Naive thymus-derived CD4-positive, alpha-beta T cell (primary cell): ENCODE measurements at regions not wholly inside any gene's neighbourhood (a gene's known extent, or its start where the extent isn't known, plus 50 kb on each side); places are given as distances from the start of the nearest gene placed in this dataset.

Experiments used
- ATAC-seq: fragments of 150-1000 bp; cut with Tn5 transposase; 2 replicates; pipeline ENCODE4 v1.10.0; 2021; ENCODE audit warnings: mild to moderate bottlenecking, moderate library complexity
- CTCF ChIA-PET: fragments of 350-600 bp; sonication (Branson Sonifier 250); formaldehyde crosslinking; loops from one replicate; lab custom pipeline; 2021; ENCODE audit warnings: antibody characterized with exemption; lab: Charles Lee
- POLR2A ChIA-PET: fragments of 350-600 bp; sonication (Branson Sonifier 250); formaldehyde crosslinking; loops from one replicate; lab custom pipeline; 2021; ENCODE audit warnings: antibody characterized with exemption, inconsistent platforms; lab: Charles Lee
- DNase-seq, 9 donors: peaks; one replicate each; pipeline versions ENCODE4 v3.0.0 to v3.0.0-alpha.2; 2020 to 2022; ENCODE audit warnings: mixed read lengths in 1 of 9
- H3K27ac ChIP-seq: one replicate; pipeline ENCODE4 v1.7.0; 2013; ENCODE audit warnings: mild to moderate bottlenecking, low read depth, low read length, moderate library complexity
- H3K27me3 ChIP-seq, 2 donors: one replicate each; pipeline ENCODE4 v1.7.0; 2013; ENCODE audit warnings: low read length in 2 of 2, mild to moderate bottlenecking in 2 of 2, moderate library complexity in 2 of 2; ENCODE audit not compliant: control insufficient read depth in 2 of 2, insufficient read depth in 2 of 2
- H3K36me3 ChIP-seq, 3 experiments: 1 replicate in 2 of 3; 2 replicates in 1 of 3; pipeline ENCODE4 v1.7.0; 2013; ENCODE audit warnings: low read length in 3 of 3, mild to moderate bottlenecking in 3 of 3, moderate library complexity in 1 of 3; ENCODE audit not compliant: insufficient read depth in 3 of 3, control insufficient read depth in 2 of 3
- H3K4me1 ChIP-seq, 2 donors: one replicate each; pipeline ENCODE4 v1.7.0; 2013; ENCODE audit warnings: low read length in 2 of 2, mild to moderate bottlenecking in 2 of 2, moderate library complexity in 1 of 2; ENCODE audit not compliant: control insufficient read depth in 2 of 2, insufficient read depth in 2 of 2
- H3K4me3 ChIP-seq: 2 replicates; pipeline ENCODE4 v1.7.0; 2013; ENCODE audit warnings: mild to moderate bottlenecking, low read length
- H3K9me3 ChIP-seq, 3 experiments: 1 replicate in 2 of 3; 2 replicates in 1 of 3; pipeline ENCODE4 v1.7.0; 2013; ENCODE audit warnings: low read length in 3 of 3; ENCODE audit not compliant: control insufficient read depth in 2 of 3
- H3K27ac Mint-ChIP-seq, 9 donors: one replicate each; pipeline ENCODE4 v1.8.0; 2020 to 2022; ENCODE audit warnings: mixed read lengths in 9 of 9, mild to moderate bottlenecking in 8 of 9, moderate library complexity in 5 of 9, inconsistent platforms in 2 of 9
- H3K27me3 Mint-ChIP-seq, 5 donors: one replicate each; pipeline ENCODE4 v1.8.0; 2021 to 2022; ENCODE audit warnings: mixed read lengths in 5 of 5, mild to moderate bottlenecking in 1 of 5
- H3K36me3 Mint-ChIP-seq, 5 donors: one replicate each; pipeline ENCODE4 v1.8.0; 2020 to 2022; ENCODE audit warnings: mixed read lengths in 5 of 5, mild to moderate bottlenecking in 3 of 5, inconsistent platforms in 1 of 5
- H3K4me1 Mint-ChIP-seq, 7 donors: one replicate each; pipeline ENCODE4 v1.8.0; 2020 to 2022; ENCODE audit warnings: mixed read lengths in 7 of 7, mild to moderate bottlenecking in 3 of 7, inconsistent platforms in 1 of 7
- H3K4me3 Mint-ChIP-seq, 10 donors: one replicate each; pipeline ENCODE4 v1.8.0; 2020 to 2022; ENCODE audit warnings: mild to moderate bottlenecking in 10 of 10, mixed read lengths in 10 of 10, moderate library complexity in 6 of 10, inconsistent platforms in 2 of 10
- H3K9me3 Mint-ChIP-seq, 11 donors: one replicate each; pipeline ENCODE4 v1.8.0; 2020 to 2022; ENCODE audit warnings: mixed read lengths in 11 of 11, mild to moderate bottlenecking in 4 of 11, inconsistent platforms in 1 of 11, moderate library complexity in 1 of 11
- intact Hi-C, 2 donors: fragments of 100-400 bp; cut with micrococcal nuclease; formaldehyde crosslinking; loops; one replicate each; pipeline ENCODE4 v1.15.1; 2023

GRCh38 chr18:64777556-64777955 is 628.7 kb upstream of the LINC00305 start:
- no peak for DNase-seq
- ChIA-PET POLR2A (no interaction called here), CTCF (no interaction called here)
- no peaks in the 10 kb centered on the region for H3K36me3 ChIP-seq
- no peak for ATAC-seq
- Mint-ChIP-seq H3K4me3 (no peak overlapping the region), H3K27me3 (no peaks in the 10 kb centered on the region), H3K27ac (no peak overlapping the region), H3K36me3 (peaks cover 0 to 4% (median 0%) of the 10 kb centered on the region in 5 donors), H3K9me3 (peaks cover 0 to 20% (median 4%) of the 10 kb centered on the region in 11 donors), H3K4me1 (no peaks in the 10 kb centered on the region)
- H3K27ac ChIP-seq: no peak overlapping the region
- no peaks in the 10 kb centered on the region for H3K9me3 ChIP-seq
- intact Hi-C loops: no loop called here
- no peaks in the 10 kb centered on the region for H3K4me1 ChIP-seq
- no peak overlapping the region for H3K4me3 ChIP-seq
- H3K27me3 ChIP-seq: no peaks in the 10 kb centered on the region

DNA sequence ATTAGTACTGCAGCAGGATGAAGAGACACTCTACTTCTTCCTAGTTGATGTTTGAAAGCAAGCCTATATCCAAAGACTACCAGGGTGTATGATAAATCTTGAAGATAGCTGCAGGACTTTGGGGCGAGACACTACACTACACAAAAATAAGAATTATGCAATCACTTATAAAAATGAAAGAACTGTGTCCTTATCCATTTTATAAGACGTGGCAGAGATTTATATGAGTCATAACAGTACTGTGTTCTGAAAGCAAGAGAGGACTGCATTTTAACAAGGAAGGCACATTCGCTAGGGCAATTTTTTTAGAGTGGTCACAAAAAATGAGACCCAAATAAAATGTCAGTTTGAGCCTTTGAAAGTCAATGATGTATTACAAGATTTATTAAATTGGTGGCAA is 617.0 kb upstream of the LINC00305 start:
- Mint-ChIP-seq H3K4me1 (no peaks in the 10 kb centered on the region), H3K27ac (no peak overlapping the region), H3K9me3 (peaks cover 0 to 24% (median 3%) of the 10 kb centered on the region in 11 donors), H3K36me3 (no peaks in the 10 kb centered on the region), H3K27me3 (no peaks in the 10 kb centered on the region), H3K4me3 (no peak overlapping the region)
- Histone ChIP-seq H3K27ac (no peak overlapping the region), H3K36me3 (no peaks in the 10 kb centered on the region), H3K27me3 (no peaks in the 10 kb centered on the region), H3K4me3 (no peak overlapping the region), H3K9me3 (no peaks in the 10 kb centered on the region), H3K4me1 (no peaks in the 10 kb centered on the region)
- ATAC-seq: no peak
- DNase-seq: no peak
- ChIA-PET CTCF (no interaction called here), POLR2A (no interaction called here)
- intact Hi-C loops: no loop called here

GRCh38 chr18:64752707-64753106 is 603.8 kb upstream of the LINC00305 start:
- DNase-seq (no peak), ATAC-seq (no peak)
- Mint-ChIP-seq H3K9me3 (peaks cover 0 to 12% (median 8%) of the 10 kb centered on the region in 11 donors), H3K27me3 (no peaks in the 10 kb centered on the region), H3K36me3 (no peaks in the 10 kb centered on the region), H3K4me3 (no peak overlapping the region), H3K4me1 (no peaks in the 10 kb centered on the region), H3K27ac (no peak overlapping the region)
- ChIA-PET CTCF (no interaction called here), POLR2A (no interaction called here)
- Histone ChIP-seq H3K4me1 (no peaks in the 10 kb centered on the region), H3K4me3 (no peak overlapping the region), H3K9me3 (no peaks in the 10 kb centered on the region), H3K27me3 (no peaks in the 10 kb centered on the region), H3K27ac (no peak overlapping the region), H3K36me3 (no peaks in the 10 kb centered on the region)
- intact Hi-C loops: no loop called here

GRCh38 chr18:64749884-64750283 is 601.0 kb upstream of the LINC00305 start:
- no peaks in the 10 kb centered on the region for H3K27me3 Mint-ChIP-seq
- POLR2A ChIA-PET: no interaction called here
- H3K36me3 Mint-ChIP-seq: no peaks in the 10 kb centered on the region
- Histone ChIP-seq H3K4me1 (no peaks in the 10 kb centered on the region), H3K9me3 (no peaks in the 10 kb centered on the region), H3K27ac (no peak overlapping the region), H3K36me3 (no peaks in the 10 kb centered on the region), H3K4me3 (no peak overlapping the region), H3K27me3 (no peaks in the 10 kb centered on the region)
- intact Hi-C loops: loop anchor here in 1 of 2 donors (2.0 kb wide), 1 partner anchor 25 kb away; no protein-coding TSS in a partner anchor
- H3K4me1 Mint-ChIP-seq: no peaks in the 10 kb centered on the region
- no peak for DNase-seq
- H3K27ac Mint-ChIP-seq: no peak overlapping the region
- CTCF ChIA-PET: no interaction called here
- H3K4me3 Mint-ChIP-seq: no peak overlapping the region
- no peak for ATAC-seq
- H3K9me3 Mint-ChIP-seq: peaks cover 0 to 12% (median 8%) of the 10 kb centered on the region in 11 donors

- Histone ChIP-seq H3K4me3 (no peak overlapping the region), H3K27ac (no peak overlapping the region), H3K4me1 (no peaks in the 10 kb centered on the region), H3K9me3 (no peaks in the 10 kb centered on the region), H3K27me3 (no peaks in the 10 kb centered on the region), H3K36me3 (no peaks in the 10 kb centered on the region)
- Mint-ChIP-seq H3K27ac (no peak overlapping the region), H3K9me3 (peaks cover 0 to 12% (median 8%) of the 10 kb centered on the region in 11 donors), H3K4me3 (no peak overlapping the region), H3K36me3 (no peaks in the 10 kb centered on the region), H3K27me3 (no peaks in the 10 kb centered on the region), H3K4me1 (no peaks in the 10 kb centered on the region)
- CTCF ChIA-PET: no interaction called here
- no peak for ATAC-seq
- intact Hi-C loops: loop anchor here in 1 of 2 donors (2.0 kb wide), 1 partner anchor 27 kb away; no protein-coding TSS in a partner anchor
- no peak for DNase-seq
- POLR2A ChIA-PET: no interaction called here
Observed at GRCh38 chr18:64747803-64748202, 598.9 kb upstream of the LINC00305 start.

- Mint-ChIP-seq H3K27me3 (no peaks in the 10 kb centered on the region), H3K36me3 (no peaks in the 10 kb centered on the region), H3K4me3 (no peak overlapping the region), H3K9me3 (peaks cover 0 to 5% (median 0%) of the 10 kb centered on the region in 11 donors), H3K4me1 (no peaks in the 10 kb centered on the region), H3K27ac (no peak overlapping the region)
- Histone ChIP-seq H3K4me1 (no peaks in the 10 kb centered on the region), H3K4me3 (no peak overlapping the region), H3K27me3 (no peaks in the 10 kb centered on the region), H3K9me3 (no peaks in the 10 kb centered on the region), H3K27ac (no peak overlapping the region), H3K36me3 (no peaks in the 10 kb centered on the region)
- ATAC-seq (no peak), DNase-seq (no peak)
- POLR2A ChIA-PET: no interaction called here
- intact Hi-C loops: loop anchor here in 1 of 2 donors (2.0 kb wide), 1 partner anchor 54 kb away; no protein-coding TSS in a partner anchor
- CTCF ChIA-PET: no interaction called here
Observed at GRCh38 chr18:64742898-64743297, 594.0 kb upstream of the LINC00305 start.

- Mint-ChIP-seq H3K9me3 (peaks cover 0 to 7% (median 2%) of the 10 kb centered on the region in 11 donors), H3K4me1 (no peaks in the 10 kb centered on the region), H3K27me3 (no peaks in the 10 kb centered on the region), H3K36me3 (no peaks in the 10 kb centered on the region), H3K27ac (no peak overlapping the region), H3K4me3 (no peak overlapping the region)
- no peaks in the 10 kb centered on the region for H3K27me3 ChIP-seq
- H3K4me1 ChIP-seq: no peaks in the 10 kb centered on the region
- no peaks in the 10 kb centered on the region for H3K9me3 ChIP-seq
- intact Hi-C loops: no loop called here
- no peaks in the 10 kb centered on the region for H3K36me3 ChIP-seq
- DNase-seq: no peak
- ATAC-seq: no peak
- no peak overlapping the region for H3K27ac ChIP-seq
- no peak overlapping the region for H3K4me3 ChIP-seq
- ChIA-PET CTCF (no interaction called here), POLR2A (no interaction called here)
Observed at GRCh38 chr18:64734063-64734462, 585.2 kb upstream of the LINC00305 start.
